Stimulated activated CD8-positive, alpha-beta memory T cell treated with anti-CD3 and anti-CD28 coated beads, Interleukin-4, amount 100 ng/mL, for 48 hours (primary cell): ENCODE measurements at regions not wholly inside any gene's neighbourhood (a gene's known extent, or its start where the extent isn't known, plus 50 kb on each side); places are given as distances from the start of the nearest gene placed in this dataset.

Experiments
- DNase-seq: peaks from one replicate; pipeline ENCODE4 v3.0.0-alpha.2; 2020

GRCh38 chr6:102679865-102680264 is 1286.4 kb downstream of the GRIK2 start:
- no peak for DNase-seq

GRCh38 chr6:102677225-102677624 is 1283.7 kb downstream of the GRIK2 start:
- DNase-seq: no peak

GRCh38 chr6:102670735-102671134 is 1277.2 kb downstream of the GRIK2 start:
- no peak for DNase-seq

GRCh38 chr6:102662851-102663250 is 1269.3 kb downstream of the GRIK2 start:
- DNase-seq: no peak

GRCh38 chr6:102660303-102660702 is 1266.8 kb downstream of the GRIK2 start:
- no peak for DNase-seq

GRCh38 chr6:102655823-102656222 is 1262.3 kb downstream of the GRIK2 start:
- no peak for DNase-seq

GRCh38 chr6:102641426-102641825 is 1247.9 kb downstream of the GRIK2 start:
- DNase-seq: no peak

GRCh38 chr6:102631921-102632320 is 1238.4 kb downstream of the GRIK2 start:
- no peak for DNase-seq

GRCh38 chr6:102623201-102623600 is 1229.7 kb downstream of the GRIK2 start:
- DNase-seq: no peak

GRCh38 chr6:102619585-102619984 is 1226.1 kb downstream of the GRIK2 start:
- DNase-seq: no peak

- no peak for DNase-seq
Observed at GRCh38 chr6:102582569-102582968, 1189.1 kb downstream of the GRIK2 start.

GRCh38 chr6:102581378-102582124 is 1188.0 kb downstream of the GRIK2 start:
- no peak for DNase-seq

- DNase-seq: no peak
Observed at GRCh38 chr6:102571236-102571908, 1177.9 kb downstream of the GRIK2 start.

GRCh38 chr6:102562713-102563112 is 1169.2 kb downstream of the GRIK2 start:
- no peak for DNase-seq

- no peak for DNase-seq
Observed at GRCh38 chr6:102553214-102553613, 1159.7 kb downstream of the GRIK2 start.

GRCh38 chr6:102549221-102549874 is 1155.8 kb downstream of the GRIK2 start:
- DNase-seq: no peak

- DNase-seq: no peak
Observed at GRCh38 chr6:102525336-102525735, 1131.8 kb downstream of the GRIK2 start.

GRCh38 chr6:102520966-102521365 is 1127.5 kb downstream of the GRIK2 start:
- DNase-seq: no peak

- DNase-seq: no peak
Observed at GRCh38 chr6:102517506-102517905, 1124.0 kb downstream of the GRIK2 start.

- DNase-seq: no peak
Observed at GRCh38 chr6:102501615-102502014, 1108.1 kb downstream of the GRIK2 start.

GRCh38 chr6:102494808-102495207 is 1101.3 kb downstream of the GRIK2 start:
- DNase-seq: no peak

GRCh38 chr6:102493485-102493884 is 1100.0 kb downstream of the GRIK2 start:
- DNase-seq: no peak

- no peak for DNase-seq
Observed at GRCh38 chr6:102488729-102489128, 1095.2 kb downstream of the GRIK2 start.

- no peak for DNase-seq
Observed at GRCh38 chr6:102485480-102485879, 1092.0 kb downstream of the GRIK2 start.
